ENCODE measurements at regions not wholly inside any gene's neighbourhood (a gene's known extent, or its start where the extent isn't known, plus 50 kb on each side); places are given as distances from the start of the nearest gene placed in this dataset.

DNA sequence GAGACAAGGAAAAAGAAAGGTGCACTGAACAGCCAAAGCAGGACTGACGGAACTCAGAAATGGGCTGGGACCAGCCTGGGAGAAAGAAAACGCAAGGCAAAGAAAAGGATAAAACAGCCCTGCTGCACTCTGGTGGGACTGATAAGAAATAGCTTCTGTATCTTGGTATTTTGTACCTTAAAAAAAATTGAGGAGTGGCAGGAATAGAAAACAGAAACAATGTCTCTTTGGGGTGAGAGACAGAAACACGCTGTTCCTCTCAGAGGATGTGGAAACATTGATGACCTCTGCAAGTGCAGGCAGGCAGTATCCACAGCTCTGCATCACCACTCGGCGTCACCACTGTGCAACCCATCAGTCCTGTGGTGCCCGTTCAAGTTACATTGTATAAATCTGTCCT, 152.5 kb upstream of the SPRY1 start:
- no peak overlapping the region for H3K4me3 Mint-ChIP-seq (ENCODE audit: unreplicated experiment)
- TF ChIP-seq, protein P1, sequence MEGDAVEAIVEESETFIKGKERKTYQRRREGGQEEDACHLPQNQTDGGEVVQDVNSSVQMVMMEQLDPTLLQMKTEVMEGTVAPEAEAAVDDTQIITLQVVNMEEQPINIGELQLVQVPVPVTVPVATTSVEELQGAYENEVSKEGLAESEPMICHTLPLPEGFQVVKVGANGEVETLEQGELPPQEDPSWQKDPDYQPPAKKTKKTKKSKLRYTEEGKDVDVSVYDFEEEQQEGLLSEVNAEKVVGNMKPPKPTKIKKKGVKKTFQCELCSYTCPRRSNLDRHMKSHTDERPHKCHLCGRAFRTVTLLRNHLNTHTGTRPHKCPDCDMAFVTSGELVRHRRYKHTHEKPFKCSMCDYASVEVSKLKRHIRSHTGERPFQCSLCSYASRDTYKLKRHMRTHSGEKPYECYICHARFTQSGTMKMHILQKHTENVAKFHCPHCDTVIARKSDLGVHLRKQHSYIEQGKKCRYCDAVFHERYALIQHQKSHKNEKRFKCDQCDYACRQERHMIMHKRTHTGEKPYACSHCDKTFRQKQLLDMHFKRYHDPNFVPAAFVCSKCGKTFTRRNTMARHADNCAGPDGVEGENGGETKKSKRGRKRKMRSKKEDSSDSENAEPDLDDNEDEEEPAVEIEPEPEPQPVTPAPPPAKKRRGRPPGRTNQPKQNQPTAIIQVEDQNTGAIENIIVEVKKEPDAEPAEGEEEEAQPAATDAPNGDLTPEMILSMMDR (IDR thresholded peaks at IDR 0.05; ENCODE audit: unreplicated experiment): no peak
- H3K27me3 Mint-ChIP-seq (ENCODE audit: unreplicated experiment): no peaks in the 10 kb centered on the region
- H3K27ac Mint-ChIP-seq (ENCODE audit: unreplicated experiment): no peak overlapping the region
- H3K36me3 Mint-ChIP-seq (ENCODE audit: low read depth, unreplicated experiment): no peaks in the 10 kb centered on the region
- no peak for DNase-seq (ENCODE audit: low spot score)
- H3K4me1 Mint-ChIP-seq (ENCODE audit: unreplicated experiment): no peaks in the 10 kb centered on the region
- no peaks in the 10 kb centered on the region for H3K9me3 Mint-ChIP-seq (ENCODE audit: unreplicated experiment)

DNA sequence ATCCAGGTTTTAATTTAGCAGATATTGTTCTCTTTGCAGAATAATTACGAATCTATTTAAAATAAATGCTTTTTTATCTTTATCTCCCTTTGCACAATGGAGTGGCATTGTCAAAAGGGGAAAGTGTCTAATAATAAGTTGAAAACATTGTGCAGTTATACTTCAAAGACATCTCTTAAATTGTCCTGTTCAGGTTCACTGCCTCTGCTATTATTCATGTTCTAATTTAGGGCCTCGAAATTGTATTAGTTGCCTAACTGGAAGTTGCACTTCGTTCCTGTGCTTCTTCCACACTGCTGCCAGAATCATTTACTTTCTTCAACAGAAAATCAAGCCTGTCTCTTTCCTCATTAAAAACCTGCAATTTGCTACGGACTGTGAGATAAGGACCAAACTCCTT, 150.5 kb upstream of the SPRY1 start:
- no peak overlapping the region for H3K27ac Mint-ChIP-seq (ENCODE audit: unreplicated experiment)
- H3K4me1 Mint-ChIP-seq (ENCODE audit: unreplicated experiment): peaks cover 5% of the 10 kb centered on the region
- no peaks in the 10 kb centered on the region for H3K27me3 Mint-ChIP-seq (ENCODE audit: unreplicated experiment)
- H3K9me3 Mint-ChIP-seq (ENCODE audit: unreplicated experiment): no peaks in the 10 kb centered on the region
- no peak for DNase-seq (ENCODE audit: low spot score)
- H3K36me3 Mint-ChIP-seq (ENCODE audit: low read depth, unreplicated experiment): no peaks in the 10 kb centered on the region
- H3K4me3 Mint-ChIP-seq (ENCODE audit: unreplicated experiment): no peak overlapping the region
- TF ChIP-seq, protein P1 (IDR thresholded peaks at IDR 0.05; ENCODE audit: unreplicated experiment): no peak

DNA sequence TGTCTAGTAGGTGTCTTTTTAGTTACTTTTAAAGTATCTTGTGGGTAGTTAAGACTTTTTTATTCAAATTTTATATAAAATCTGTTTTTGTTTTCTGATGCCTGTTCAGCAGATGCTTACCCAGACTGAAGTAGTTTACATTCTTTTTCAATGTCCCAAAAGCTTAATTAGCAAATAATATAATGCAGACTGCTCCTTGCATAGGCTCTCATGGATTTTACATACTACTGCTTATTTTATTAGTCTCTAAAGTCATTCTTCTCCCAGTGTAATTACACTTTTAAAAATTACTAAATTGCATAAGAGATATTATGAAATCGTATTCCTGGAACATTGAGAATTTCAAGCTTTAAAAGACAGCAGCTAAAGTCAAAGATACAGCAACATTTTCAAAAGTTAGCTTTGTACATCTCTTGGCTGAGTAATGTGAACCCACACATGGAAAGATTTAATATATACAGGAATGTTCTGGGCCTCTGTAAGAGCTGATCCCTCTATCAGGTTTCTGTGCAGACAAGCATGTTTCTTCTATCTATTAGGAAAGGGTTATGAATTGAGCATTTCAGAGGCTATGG, 148.4 kb upstream of the SPRY1 start:
- no peak overlapping the region for H3K4me3 Mint-ChIP-seq (ENCODE audit: unreplicated experiment)
- H3K27me3 Mint-ChIP-seq (ENCODE audit: unreplicated experiment): no peaks in the 10 kb centered on the region
- H3K27ac Mint-ChIP-seq (ENCODE audit: unreplicated experiment): no peak overlapping the region
- no peak for DNase-seq (ENCODE audit: low spot score)
- peaks cover 8% of the 10 kb centered on the region for H3K4me1 Mint-ChIP-seq (ENCODE audit: unreplicated experiment)
- no peaks in the 10 kb centered on the region for H3K9me3 Mint-ChIP-seq (ENCODE audit: unreplicated experiment)
- TF ChIP-seq, protein P1 (IDR thresholded peaks at IDR 0.05; ENCODE audit: unreplicated experiment): no peak
- H3K36me3 Mint-ChIP-seq (ENCODE audit: low read depth, unreplicated experiment): no peaks in the 10 kb centered on the region

DNA sequence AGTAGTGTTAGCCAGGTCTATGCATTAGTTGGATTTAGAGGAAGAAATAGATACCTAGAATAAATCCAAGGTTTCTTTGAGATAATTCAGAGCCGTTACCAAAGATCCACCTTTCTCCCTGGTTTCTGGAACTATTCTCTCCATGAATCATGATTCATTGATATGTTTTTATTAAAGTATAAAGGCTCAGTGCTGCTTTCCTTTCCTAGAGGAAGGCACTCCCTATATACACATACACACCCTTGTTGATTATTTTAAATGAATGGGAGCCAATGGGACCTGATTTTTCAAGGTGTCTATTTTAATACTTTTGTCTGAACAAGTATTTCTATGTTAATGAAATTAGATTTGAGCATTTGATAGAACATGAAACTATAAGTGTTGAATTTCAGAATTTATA, 146.8 kb upstream of the SPRY1 start:
- H3K36me3 Mint-ChIP-seq (ENCODE audit: low read depth, unreplicated experiment): no peaks in the 10 kb centered on the region
- peaks cover 8% of the 10 kb centered on the region for H3K4me1 Mint-ChIP-seq (ENCODE audit: unreplicated experiment)
- no peak overlapping the region for H3K4me3 Mint-ChIP-seq (ENCODE audit: unreplicated experiment)
- TF ChIP-seq, protein P1 (IDR thresholded peaks at IDR 0.05; ENCODE audit: unreplicated experiment): no peak
- H3K27ac Mint-ChIP-seq (ENCODE audit: unreplicated experiment): no peak overlapping the region
- no peak for DNase-seq (ENCODE audit: low spot score)
- H3K27me3 Mint-ChIP-seq (ENCODE audit: unreplicated experiment): no peaks in the 10 kb centered on the region
- no peaks in the 10 kb centered on the region for H3K9me3 Mint-ChIP-seq (ENCODE audit: unreplicated experiment)

DNA sequence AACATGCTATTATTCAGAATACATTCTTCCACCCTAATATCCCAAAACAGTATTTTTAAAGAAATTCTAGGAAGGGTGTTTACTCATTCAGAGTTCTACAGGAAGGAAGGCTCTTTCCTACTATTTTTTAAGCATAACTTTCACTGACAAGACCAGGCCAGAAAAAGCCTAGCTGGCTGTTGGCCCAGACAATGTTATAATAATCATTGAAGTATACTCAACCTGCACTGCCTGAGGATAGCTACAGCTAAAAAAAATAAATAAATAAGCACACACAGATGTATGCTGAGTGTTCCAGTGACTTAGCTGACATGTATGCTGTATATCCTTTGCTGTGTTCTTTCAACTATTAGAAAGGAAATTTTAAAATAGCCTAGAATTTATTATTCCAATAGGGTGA, 145.8 kb upstream of the SPRY1 start:
- H3K27me3 Mint-ChIP-seq (ENCODE audit: unreplicated experiment): no peaks in the 10 kb centered on the region
- H3K4me1 Mint-ChIP-seq (ENCODE audit: unreplicated experiment): peaks cover 8% of the 10 kb centered on the region
- no peaks in the 10 kb centered on the region for H3K9me3 Mint-ChIP-seq (ENCODE audit: unreplicated experiment)
- no peak overlapping the region for H3K27ac Mint-ChIP-seq (ENCODE audit: unreplicated experiment)
- DNase-seq (ENCODE audit: low spot score): no peak
- no peaks in the 10 kb centered on the region for H3K36me3 Mint-ChIP-seq (ENCODE audit: low read depth, unreplicated experiment)
- TF ChIP-seq, protein P1 (IDR thresholded peaks at IDR 0.05; ENCODE audit: unreplicated experiment): no peak
- H3K4me3 Mint-ChIP-seq (ENCODE audit: unreplicated experiment): no peak overlapping the region

Measured in endothelial cell (in vitro differentiated cells).